ENCODE measurements at regions not wholly inside any gene's neighbourhood (a gene's known extent, or its start where the extent isn't known, plus 50 kb on each side); places are given as distances from the start of the nearest gene placed in this dataset.

GRCh38 chr12:59887178-59887577, 291.3 kb downstream of the SLC16A7 start:
- Mint-ChIP-seq H3K27ac (ENCODE audit: unreplicated experiment) (no peak overlapping the region), H3K27me3 (ENCODE audit: unreplicated experiment) (no peaks in the 10 kb centered on the region), H3K9me3 (ENCODE audit: unreplicated experiment) (no peaks in the 10 kb centered on the region), H3K4me1 (ENCODE audit: unreplicated experiment) (no peaks in the 10 kb centered on the region), H3K36me3 (ENCODE audit: low read depth, unreplicated experiment) (no peaks in the 10 kb centered on the region), H3K4me3 (ENCODE audit: unreplicated experiment) (no peak overlapping the region)
- TF ChIP-seq CTCF (IDR thresholded peaks at IDR 0.05; ENCODE audit: unreplicated experiment): no peak
- DNase-seq (ENCODE audit: low spot score): no peak

- Mint-ChIP-seq H3K4me1 (ENCODE audit: unreplicated experiment) (no peaks in the 10 kb centered on the region), H3K4me3 (ENCODE audit: unreplicated experiment) (no peak overlapping the region), H3K9me3 (ENCODE audit: unreplicated experiment) (no peaks in the 10 kb centered on the region), H3K27ac (ENCODE audit: unreplicated experiment) (no peak overlapping the region), H3K27me3 (ENCODE audit: unreplicated experiment) (no peaks in the 10 kb centered on the region), H3K36me3 (ENCODE audit: low read depth, unreplicated experiment) (no peaks in the 10 kb centered on the region)
- TF ChIP-seq CTCF (IDR thresholded peaks at IDR 0.05; ENCODE audit: unreplicated experiment): no peak
- DNase-seq (ENCODE audit: low spot score): no peak
Observed at GRCh38 chr12:59890896-59891579, 295.2 kb downstream of the SLC16A7 start.

- H3K4me1 Mint-ChIP-seq (ENCODE audit: unreplicated experiment): no peaks in the 10 kb centered on the region
- no peak overlapping the region for H3K4me3 Mint-ChIP-seq (ENCODE audit: unreplicated experiment)
- H3K27me3 Mint-ChIP-seq (ENCODE audit: unreplicated experiment): no peaks in the 10 kb centered on the region
- H3K9me3 Mint-ChIP-seq (ENCODE audit: unreplicated experiment): no peaks in the 10 kb centered on the region
- H3K36me3 Mint-ChIP-seq (ENCODE audit: low read depth, unreplicated experiment): no peaks in the 10 kb centered on the region
- H3K27ac Mint-ChIP-seq (ENCODE audit: unreplicated experiment): no peak overlapping the region
- DNase-seq (ENCODE audit: low spot score): no peak
- no peak for TF ChIP-seq CTCF (IDR thresholded peaks at IDR 0.05; ENCODE audit: unreplicated experiment)
Observed at GRCh38 chr12:59895166-59895775, 299.4 kb downstream of the SLC16A7 start.

- Mint-ChIP-seq H3K27me3 (ENCODE audit: unreplicated experiment) (no peaks in the 10 kb centered on the region), H3K27ac (ENCODE audit: unreplicated experiment) (no peak overlapping the region), H3K36me3 (ENCODE audit: low read depth, unreplicated experiment) (no peaks in the 10 kb centered on the region), H3K4me3 (ENCODE audit: unreplicated experiment) (no peak overlapping the region), H3K9me3 (ENCODE audit: unreplicated experiment) (no peaks in the 10 kb centered on the region), H3K4me1 (ENCODE audit: unreplicated experiment) (no peaks in the 10 kb centered on the region)
- DNase-seq (ENCODE audit: low spot score): no peak
- TF ChIP-seq CTCF (IDR thresholded peaks at IDR 0.05; ENCODE audit: unreplicated experiment): no peak
Observed at GRCh38 chr12:59904874-59905521, 309.2 kb downstream of the SLC16A7 start.

GRCh38 chr12:59911516-59911915, 315.7 kb downstream of the SLC16A7 start:
- H3K4me1 Mint-ChIP-seq (ENCODE audit: unreplicated experiment): no peaks in the 10 kb centered on the region
- no peaks in the 10 kb centered on the region for H3K36me3 Mint-ChIP-seq (ENCODE audit: low read depth, unreplicated experiment)
- TF ChIP-seq CTCF (IDR thresholded peaks at IDR 0.05; ENCODE audit: unreplicated experiment): no peak
- H3K4me3 Mint-ChIP-seq (ENCODE audit: unreplicated experiment): no peak overlapping the region
- peaks cover 1% of the 10 kb centered on the region for H3K27me3 Mint-ChIP-seq (ENCODE audit: unreplicated experiment)
- no peak overlapping the region for H3K27ac Mint-ChIP-seq (ENCODE audit: unreplicated experiment)
- no peak for DNase-seq (ENCODE audit: low spot score)
- H3K9me3 Mint-ChIP-seq (ENCODE audit: unreplicated experiment): no peaks in the 10 kb centered on the region

Measured in endothelial cell (in vitro differentiated cells).